WI38 (cell line): ENCODE measurements at regions not wholly inside any gene's neighbourhood (a gene's known extent, or its start where the extent isn't known, plus 50 kb on each side); places are given as distances from the start of the nearest gene placed in this dataset.
"Not testable (repeated sequence)": the region's sequence is repeated elsewhere in the genome, so short reads cannot be mapped to it uniquely, and the experiment has no call there.

Source experiments
- H3K4me3 ChIP-seq: 2 replicates; pipeline ENCODE4 v1.5.1; 2011; ENCODE audit warnings: low read depth, mild to moderate bottlenecking, control low read depth, low read length
- TF ChIP-seq, protein P1 (sequence below): IDR thresholded peaks from 2 replicates; pipeline ENCODE4 v1.5.1; 2012; ENCODE audit warnings: low read depth, mild to moderate bottlenecking, control low read depth, low read length

DNA sequence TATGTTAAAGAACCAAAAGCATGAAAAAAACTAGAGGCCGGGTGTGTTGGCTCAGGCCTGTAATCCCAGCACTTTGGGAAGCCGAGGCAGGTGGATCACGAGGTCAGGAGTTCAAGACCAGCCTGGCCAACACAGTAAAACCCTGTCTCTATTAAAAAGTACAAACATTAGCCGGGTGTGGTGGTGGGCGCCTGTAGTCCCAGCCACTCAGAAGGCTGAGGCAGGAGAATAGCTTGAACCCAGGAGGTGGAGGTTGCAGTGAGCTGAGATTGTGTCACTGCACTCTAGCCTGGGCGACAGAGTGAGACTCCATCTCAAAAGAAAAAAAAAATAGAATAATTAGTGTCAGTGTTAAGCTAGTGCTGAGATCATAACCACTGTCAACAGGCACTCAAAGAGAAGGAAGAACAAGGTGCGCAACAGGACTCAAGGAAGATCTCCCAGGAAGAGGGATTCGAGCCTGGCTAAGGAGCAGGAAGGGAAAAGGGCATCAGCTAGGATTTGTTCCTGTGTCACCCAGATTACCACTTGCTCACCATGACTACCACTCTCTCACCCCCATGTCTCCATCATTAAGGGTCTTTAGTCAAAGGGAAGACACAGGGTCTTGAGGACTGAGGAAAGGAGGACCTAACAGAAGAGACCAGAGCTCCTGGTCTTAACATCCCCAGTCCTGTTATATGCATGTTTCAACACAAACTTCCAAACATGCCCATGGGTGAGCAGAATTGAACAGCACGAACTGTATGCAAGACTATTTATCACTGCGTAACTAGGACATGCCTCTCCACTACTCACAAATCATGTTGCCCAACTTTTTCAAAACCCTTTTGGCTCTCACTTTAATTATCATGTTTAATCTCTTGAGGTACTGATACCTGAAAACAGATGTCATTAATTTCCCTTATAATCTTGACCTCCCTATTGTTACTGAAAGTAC is 88.3 kb upstream of the PLEKHM1 start:
- H3K4me3 ChIP-seq = no peak overlapping the region
- TF ChIP-seq, protein P1, sequence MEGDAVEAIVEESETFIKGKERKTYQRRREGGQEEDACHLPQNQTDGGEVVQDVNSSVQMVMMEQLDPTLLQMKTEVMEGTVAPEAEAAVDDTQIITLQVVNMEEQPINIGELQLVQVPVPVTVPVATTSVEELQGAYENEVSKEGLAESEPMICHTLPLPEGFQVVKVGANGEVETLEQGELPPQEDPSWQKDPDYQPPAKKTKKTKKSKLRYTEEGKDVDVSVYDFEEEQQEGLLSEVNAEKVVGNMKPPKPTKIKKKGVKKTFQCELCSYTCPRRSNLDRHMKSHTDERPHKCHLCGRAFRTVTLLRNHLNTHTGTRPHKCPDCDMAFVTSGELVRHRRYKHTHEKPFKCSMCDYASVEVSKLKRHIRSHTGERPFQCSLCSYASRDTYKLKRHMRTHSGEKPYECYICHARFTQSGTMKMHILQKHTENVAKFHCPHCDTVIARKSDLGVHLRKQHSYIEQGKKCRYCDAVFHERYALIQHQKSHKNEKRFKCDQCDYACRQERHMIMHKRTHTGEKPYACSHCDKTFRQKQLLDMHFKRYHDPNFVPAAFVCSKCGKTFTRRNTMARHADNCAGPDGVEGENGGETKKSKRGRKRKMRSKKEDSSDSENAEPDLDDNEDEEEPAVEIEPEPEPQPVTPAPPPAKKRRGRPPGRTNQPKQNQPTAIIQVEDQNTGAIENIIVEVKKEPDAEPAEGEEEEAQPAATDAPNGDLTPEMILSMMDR = no peak

DNA sequence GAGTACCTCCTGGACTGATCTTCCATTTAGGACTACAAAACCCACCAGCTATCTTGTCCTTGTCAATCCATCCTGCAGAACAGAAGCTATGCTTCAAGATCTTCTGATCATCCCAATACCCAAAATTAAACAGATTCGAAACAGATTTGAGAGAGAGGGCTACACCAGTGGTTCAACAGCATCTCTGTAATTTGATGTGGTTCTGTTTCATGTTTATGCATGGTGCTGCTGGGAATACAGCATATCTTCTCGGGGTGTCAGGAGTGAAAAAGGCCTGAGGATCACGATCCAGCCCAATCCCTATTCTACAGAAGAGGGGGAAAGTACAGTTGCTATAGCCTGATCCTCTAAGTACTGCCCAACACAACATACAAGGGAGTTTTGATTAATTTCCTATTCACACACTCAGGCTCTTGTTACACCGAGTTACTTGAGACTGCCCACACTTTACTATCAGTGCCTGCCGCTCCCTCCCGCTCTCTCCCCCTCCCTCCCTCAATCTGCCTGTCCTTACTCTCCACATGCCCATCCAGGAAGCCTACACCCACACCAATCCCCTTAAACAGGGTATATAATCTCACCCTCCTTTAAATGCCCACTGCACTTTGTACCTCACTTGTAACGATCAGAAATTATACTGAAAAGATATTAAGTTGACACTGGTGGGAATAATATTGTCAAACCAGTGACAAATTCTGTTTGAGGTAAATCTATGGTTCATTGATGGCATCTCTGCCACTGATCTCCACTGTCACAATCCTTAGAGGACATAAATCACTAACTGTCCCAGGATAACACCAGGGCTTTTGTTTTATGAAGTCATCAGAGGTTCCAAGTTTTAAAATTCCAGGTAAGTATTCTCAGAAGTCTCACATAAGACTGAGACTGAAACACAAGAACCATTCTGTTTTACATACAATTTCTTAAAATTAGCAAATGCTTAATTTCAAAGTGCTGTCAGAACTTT is 89.3 kb upstream of the PLEKHM1 start:
- no peak overlapping the region for H3K4me3 ChIP-seq
- TF ChIP-seq, protein P1 = no peak

DNA sequence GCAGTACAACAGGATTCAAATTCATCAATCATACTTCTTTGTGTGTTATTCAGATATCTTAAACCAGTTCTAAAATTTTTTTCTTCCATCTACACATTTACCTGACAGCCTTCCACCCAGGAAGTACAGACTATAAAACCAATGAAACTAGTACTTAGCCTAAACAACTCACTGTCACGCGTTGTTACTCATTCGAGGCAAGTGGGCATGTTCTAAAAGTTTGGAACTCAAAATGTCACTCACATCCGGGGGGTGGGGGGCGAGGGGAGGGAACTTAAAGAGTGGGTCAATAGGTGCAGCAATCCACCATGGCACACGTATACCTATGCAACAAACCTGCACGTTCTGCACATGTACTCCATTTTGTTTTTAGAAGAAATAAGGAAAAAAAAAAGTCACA is 90.4 kb upstream of the PLEKHM1 start:
- TF ChIP-seq, protein P1 = no peak
- no peak overlapping the region for H3K4me3 ChIP-seq

DNA sequence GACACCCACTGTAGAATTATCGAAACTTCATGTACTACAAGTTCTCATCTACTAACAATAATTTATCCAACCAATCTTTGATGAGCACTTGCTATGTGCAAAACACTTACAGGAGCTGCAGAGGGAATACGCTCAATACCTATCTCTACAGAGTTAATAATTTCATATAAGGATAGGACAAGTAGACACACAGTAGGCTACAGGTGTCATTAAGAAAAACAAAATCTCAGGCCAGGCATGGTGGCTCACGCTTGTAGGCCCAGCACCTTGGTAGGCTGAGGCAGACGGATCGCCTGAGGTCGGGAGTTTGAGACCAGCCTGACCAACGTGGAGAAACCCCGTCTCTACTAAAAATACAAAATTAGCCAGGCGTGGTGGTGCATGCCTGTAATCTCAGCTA is 91.3 kb upstream of the PLEKHM1 start:
- no peak overlapping the region for H3K4me3 ChIP-seq
- TF ChIP-seq, protein P1 = no peak

DNA sequence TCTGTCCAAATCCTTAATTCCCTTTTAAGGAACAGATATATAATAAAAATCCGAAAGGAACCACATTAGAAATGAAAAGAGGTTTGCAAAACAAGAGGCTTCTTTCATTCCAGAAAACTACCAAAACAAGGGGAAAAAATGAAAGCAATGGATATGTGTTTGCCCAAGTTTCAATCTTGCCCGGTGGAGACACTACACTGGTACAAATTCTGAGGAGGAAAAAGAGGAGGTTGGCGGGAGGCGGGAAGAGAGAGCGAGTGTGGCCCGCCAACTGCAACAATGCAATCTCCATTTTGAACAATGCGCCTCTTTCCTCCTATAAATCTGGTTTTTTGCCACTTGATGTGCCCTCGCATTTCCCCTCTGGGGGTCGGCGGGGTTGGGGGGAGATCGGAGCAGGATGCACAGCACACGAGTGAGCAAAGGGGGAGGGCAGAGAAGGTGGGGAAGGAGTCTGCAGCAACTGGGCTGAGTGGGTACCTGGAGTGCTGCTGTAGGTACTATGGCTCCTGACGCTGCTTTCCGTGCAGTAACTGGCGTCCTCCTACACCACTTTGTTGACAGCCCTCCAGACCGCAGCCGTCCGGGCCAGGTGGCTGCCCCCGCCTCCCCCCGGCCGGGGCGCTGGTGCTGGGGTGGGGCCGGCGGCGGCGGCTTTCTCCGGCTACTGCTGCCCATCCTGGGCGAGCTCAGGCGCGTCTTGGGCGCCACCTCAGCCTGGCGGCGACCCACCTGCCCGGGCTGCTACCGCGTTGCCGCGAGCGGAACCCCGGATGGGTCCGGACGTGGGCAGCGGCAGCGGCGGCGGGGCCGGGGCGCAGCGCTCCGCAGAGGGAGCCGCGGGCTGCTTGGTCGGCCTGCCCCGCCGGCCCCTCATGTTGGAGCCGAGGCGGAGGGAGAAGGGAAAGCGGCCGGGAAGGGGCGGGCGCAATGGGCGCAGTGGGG is 93.8 kb upstream of the PLEKHM1 start:
- peak overlapping the region; percentile 94 for H3K4me3 ChIP-seq
- TF ChIP-seq, protein P1 = no peak

DNA sequence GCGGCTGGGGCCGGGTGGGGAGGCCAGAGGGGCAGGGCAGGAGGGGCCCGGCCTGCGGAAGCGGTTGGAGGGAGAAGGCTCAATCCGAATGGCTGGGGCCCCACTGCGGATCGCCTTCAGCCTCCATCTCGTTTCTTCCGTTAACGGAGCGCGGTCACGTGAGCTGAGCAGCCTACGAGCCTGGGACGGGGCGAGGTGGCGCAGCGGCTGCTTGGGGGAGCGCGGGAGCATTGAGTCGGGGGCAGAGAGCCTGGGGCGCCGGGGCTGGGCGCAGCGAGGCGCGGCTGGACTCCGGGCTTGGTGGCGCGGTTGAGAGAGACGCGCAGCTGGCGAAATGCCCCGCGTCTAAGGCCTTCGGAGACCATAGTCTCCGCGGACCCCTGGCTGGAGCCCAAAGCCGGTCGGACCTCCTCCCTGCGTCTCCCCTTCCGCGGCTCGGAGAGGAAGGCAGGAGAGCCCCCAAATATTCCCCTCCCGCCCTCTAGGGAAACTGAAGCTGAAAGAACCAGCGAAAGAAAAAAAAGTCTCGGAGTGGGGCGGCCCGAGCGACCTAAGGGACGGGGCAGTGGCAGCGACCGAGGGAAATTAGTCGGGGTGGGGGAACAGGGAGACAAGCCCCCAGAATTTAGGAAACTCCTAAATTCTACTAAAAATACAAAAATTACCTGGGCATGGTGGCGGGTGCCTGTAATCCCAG is 94.7 kb upstream of the PLEKHM1 start:
- H3K4me3 ChIP-seq = peak overlapping the region; percentile 94
- TF ChIP-seq, protein P1 = peak; percentile 38

DNA sequence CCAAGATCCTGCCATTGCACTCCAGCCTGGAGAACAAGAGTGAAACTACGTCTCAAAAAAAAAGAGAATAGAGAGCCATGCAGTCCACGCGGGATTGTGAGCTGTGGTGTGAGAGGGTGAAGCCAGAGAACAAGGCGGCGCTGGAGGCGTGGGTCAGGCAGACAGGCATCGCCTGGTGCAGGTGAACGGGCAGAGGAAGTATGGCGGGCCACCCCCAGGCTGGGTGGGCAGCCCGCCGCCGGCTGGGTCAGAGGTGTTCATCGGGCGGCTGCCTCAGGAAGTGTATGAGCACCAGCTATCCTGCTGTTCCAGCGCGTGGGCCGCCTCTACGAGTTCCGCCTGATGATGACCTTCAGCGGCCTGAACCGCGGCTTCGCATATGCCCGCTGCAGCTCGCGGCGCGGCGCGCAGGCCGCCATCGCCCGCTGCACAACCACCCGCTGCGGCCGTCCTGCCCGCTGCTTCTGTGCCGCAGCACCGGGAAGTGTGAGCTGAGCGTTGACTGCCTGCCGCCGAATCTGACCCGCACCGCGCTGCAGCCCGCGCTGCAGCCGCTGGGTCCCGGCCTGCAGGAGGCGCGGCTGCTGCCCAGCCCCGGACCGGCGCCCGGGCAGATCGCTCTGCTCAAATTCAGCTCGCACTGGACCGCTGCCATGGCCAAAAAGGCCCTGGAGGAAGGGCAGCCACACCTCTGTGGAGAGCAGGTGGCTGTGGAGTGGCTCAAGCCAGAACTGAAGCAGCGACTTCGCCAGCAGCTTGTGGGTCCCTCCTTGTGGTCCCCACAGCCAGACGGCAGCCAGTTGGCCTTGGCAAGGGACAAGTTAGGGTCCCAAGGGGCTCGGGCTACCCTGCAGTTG is 95.5 kb upstream of the PLEKHM1 start:
- peak overlapping the region; percentile 94 for H3K4me3 ChIP-seq

DNA sequence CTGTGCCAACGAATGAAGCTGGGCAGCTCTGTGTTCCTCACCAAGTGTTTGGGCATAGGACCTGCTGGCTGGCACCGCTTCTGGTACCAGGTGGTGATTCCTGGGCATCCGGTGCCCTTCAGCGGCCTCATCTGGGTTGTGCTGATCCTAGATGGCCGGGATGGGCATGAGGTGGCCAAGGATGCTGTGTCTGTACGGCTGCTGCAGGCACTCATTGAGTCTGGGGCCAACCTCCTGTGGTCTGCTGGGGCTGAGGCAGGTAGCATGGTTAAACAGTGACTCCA is 96.1 kb upstream of the PLEKHM1 start:
- H3K4me3 ChIP-seq = not testable (repeated sequence)
